ENCODE measurements at regions not wholly inside any gene's neighbourhood (a gene's known extent, or its start where the extent isn't known, plus 50 kb on each side); places are given as distances from the start of the nearest gene placed in this dataset.

DNA sequence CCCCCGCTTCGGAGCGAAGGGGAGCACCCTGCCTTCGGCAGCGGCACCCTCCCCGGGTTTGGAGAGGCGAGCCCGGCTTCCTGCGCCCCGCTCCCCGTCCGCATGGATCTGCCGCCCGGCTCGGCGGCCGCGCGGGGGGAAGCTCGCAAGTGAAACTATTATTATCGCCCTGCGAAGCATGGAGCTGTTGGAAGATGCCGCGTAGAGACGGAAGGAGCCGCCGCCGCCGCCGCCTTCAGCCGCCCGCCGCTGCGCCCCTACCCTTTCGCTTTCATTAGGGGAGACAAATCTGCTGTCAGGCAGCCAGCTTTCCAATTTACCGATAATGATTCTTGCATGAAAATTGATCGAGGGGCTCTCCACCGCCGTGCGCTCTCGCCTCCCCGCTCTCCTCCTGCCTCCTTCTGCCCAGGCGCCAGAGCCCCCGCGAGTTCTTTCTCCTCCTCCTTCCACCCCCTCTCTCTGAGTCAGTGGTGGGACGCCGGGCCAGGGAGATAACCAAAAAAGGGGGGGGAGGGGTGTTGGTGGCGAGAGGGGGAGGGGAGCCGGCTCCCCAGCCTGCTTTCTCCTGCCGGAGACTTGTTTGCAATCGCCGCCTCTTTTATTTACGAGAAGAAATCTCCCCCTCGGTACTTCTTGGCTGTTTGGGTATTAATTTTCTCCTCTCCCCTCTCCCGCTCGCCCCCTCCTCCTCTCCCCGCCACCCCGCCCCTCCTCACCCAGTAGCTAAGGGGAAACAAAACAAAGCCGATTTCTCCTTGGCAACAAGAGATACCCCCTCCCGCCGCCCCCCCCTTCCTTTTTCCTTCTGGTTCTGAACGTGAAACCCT, 58.0 kb upstream of the GSE1 start:
- FAIRE-seq (no peak), DNase-seq (ENCODE audit: insufficient read length, low spot score) (no peak)
- TF ChIP-seq POLR2A (IDR thresholded peaks at IDR 0.05; ENCODE audit: low read depth, low read length) (peak; percentile 19; the same call in 1 of the 2 replicates), POU2F2 (IDR thresholded peaks at IDR 0.05; ENCODE audit: low read depth, low read length) (no peak)

DNA sequence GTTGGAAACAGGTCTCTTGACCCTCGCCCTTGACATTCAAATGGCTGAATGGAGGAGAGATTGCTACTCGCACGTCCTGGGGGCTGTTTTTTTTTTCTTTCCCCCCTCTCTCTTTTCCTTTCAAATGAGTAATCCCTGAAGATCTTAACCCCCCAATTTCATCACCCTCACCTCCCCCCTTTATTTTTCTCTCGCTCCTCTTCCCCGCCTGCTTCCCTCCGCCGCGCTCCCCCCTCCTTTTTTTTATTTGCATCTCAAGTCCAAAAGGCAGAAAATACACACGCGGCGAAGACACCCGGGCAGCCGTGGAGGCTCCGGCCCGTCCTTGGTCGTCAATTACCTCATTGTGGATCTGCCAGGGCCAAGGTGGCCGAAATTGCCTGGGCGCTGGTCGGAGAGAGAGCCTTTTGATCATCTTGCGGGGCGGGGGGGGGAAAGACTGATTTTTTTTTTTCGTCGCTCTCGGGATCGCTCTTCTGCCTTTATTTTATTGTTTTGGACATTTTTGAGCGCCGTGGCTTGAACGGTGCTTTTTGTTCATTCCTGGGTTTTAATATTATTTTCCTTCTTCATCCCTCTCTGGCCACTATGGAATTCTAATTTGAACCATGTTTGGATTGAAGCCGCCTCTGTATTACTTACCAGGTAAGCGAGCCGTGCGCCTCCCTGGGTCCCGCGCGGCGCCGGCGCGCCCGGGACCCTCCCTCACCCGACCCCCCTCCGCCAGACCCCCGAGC, 57.2 kb upstream of the GSE1 start:
- FAIRE-seq (no peak), DNase-seq (ENCODE audit: insufficient read length, low spot score) (no peak)
- no peak for TF ChIP-seq POU2F2 (IDR thresholded peaks at IDR 0.05; ENCODE audit: low read depth, low read length)
- peak; percentile 36; the same call in 1 of the 2 replicates for TF ChIP-seq TAF1 (IDR thresholded peaks at IDR 0.05; ENCODE audit: low read depth, low read length)
- no peak for TF ChIP-seq SPI1 (IDR thresholded peaks at IDR 0.05; ENCODE audit: low read depth, low read length)
- TF ChIP-seq POLR2A (IDR thresholded peaks at IDR 0.05; ENCODE audit: low read depth, low read length), result 0 out of 2 replicates have a peak, but pooled peaks have one; percentile 33
- no peak for TF ChIP-seq PAX5 (IDR thresholded peaks at IDR 0.05; ENCODE audit: insufficient read depth, low read length, severe bottlenecking)

DNA sequence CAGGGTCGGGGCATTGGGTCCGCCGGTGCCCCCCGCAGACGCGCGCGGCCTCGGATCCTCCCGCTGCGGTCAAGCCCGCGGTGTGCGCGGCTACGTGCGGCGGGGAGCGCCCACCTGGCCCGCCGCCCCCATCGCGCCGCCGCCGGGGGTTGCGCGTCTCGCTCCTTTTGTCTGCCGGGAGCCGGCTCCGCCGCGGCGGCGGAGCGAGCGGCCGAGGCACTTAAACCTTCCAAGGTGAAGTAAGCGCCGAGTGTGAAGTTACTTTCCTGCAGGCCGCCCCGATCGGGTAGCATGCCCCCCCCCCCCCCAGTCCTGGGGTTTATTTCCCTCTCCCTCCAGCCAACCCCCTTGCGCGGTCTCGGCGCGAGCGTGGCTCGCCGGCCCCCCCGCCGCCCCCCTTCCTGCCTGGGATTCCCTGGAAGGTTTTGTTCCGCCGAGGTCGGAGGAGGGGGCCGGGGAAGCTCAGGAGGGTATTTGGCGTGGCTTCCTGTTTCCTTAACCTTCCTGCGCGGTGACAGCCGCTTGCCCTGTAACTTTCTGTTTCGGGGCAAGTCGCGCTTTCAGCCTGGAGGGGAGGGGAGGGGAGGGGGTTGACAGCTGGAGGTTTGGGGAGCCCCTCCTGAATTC, 56.6 kb upstream of the GSE1 start:
- FAIRE-seq, result no peak
- DNase-seq (ENCODE audit: insufficient read length, low spot score), result peak; percentile 67
- TF ChIP-seq PAX5 (IDR thresholded peaks at IDR 0.05; ENCODE audit: insufficient read depth, low read length, severe bottlenecking) (no peak), SPI1 (IDR thresholded peaks at IDR 0.05; ENCODE audit: low read depth, low read length) (peak; percentile 54; the same call in 1 of the 2 replicates)

DNA sequence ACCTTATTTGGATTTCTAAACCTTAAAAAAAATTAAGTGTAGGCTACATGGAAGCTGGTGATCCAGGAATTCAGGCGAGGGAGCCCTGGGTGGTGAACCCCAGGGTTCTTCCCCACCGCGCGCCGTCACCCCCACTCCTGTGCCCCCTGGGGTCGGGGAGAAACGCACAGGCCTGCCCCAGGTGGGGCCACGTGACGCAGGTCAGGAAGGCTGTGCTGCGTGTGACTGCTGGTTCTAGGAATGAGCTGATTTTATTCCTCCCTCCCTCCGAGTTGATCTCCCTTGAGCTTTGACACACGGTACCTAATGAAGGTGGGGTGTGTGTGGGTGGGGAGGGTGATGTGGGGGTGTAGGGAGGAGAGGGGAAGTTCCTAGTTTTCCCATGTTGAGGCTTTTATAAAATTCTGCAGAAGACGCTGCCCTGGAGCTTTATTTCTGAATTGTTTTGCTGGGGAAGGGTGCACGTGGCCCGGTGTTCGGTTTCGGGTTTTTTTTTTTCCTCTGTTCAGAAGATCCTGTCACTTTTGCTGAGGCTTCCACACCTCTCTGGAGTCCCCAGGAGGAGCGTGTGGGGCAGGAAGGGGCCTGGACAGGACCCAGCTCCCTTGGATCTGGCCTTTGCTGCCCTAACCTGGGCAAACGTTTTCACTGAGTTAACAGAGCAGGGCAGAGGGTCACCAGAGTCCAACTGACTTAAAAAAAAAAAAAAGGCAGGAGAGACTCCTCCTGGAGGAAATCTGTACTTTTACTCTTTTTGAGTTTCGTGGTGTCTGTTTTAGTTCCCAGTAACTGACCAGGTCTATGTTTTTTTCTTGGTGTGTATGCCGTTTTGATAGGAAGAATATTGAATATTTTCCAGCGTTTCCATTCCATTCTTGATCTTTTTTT, 55.8 kb upstream of the GSE1 start:
- FAIRE-seq, result peak; percentile 85
- DNase-seq (ENCODE audit: insufficient read length, low spot score), result no peak
- no peak for TF ChIP-seq PAX5 (IDR thresholded peaks at IDR 0.05; ENCODE audit: insufficient read depth, low read length, severe bottlenecking)
- no peak for TF ChIP-seq POU2F2 (IDR thresholded peaks at IDR 0.05; ENCODE audit: low read depth, low read length)
- no peak for TF ChIP-seq POLR2AphosphoS5 (IDR thresholded peaks at IDR 0.05; ENCODE audit: low read depth, low read length)
- no peak for TF ChIP-seq POLR2A (IDR thresholded peaks at IDR 0.05; ENCODE audit: low read depth, low read length)
- no peak for TF ChIP-seq TAF1 (IDR thresholded peaks at IDR 0.05; ENCODE audit: low read depth, low read length)
- TF ChIP-seq SPI1 (IDR thresholded peaks at IDR 0.05; ENCODE audit: low read depth, low read length), result no peak

DNA sequence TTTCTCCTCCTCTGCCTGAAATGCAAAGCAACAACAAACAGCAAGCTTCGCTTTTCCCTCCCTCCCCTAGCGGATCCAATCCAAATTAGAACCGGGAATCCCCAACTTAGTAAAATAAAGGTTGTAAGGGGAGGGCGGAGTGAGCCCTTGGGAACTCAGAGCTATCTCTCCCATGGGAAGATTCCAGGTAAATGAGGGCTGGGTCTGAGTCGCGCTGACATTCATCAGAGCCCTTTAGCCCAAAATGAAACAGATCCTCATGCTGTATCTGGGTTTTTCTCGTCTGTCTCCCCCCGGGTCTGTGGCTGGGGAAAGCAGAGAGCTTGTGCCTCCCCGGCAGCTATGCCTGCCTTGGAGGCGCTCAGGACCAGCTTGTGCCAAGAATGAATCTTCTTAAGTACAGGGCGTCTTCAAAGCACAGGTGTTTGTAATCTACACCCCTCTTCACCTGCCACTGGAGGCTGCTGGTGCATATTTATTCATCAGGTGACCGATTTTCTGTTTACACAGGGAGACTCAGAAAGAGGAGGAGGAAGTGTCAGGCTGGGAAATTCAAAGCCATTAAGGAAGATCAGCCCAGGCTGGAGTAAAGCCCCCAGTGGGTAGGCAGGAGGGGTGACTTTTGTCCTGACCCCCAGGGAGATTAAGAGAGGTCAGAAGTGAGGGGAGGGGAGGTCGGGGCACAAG, 55.0 kb upstream of the GSE1 start:
- FAIRE-seq (peak; percentile 33), DNase-seq (ENCODE audit: insufficient read length, low spot score) (no peak)
- TF ChIP-seq PAX5 (IDR thresholded peaks at IDR 0.05; ENCODE audit: insufficient read depth, low read length, severe bottlenecking), result no peak
- no peak for TF ChIP-seq POLR2AphosphoS5 (IDR thresholded peaks at IDR 0.05; ENCODE audit: low read depth, low read length)
- TF ChIP-seq TAF1 (IDR thresholded peaks at IDR 0.05; ENCODE audit: low read depth, low read length), result no peak
- TF ChIP-seq POLR2A (IDR thresholded peaks at IDR 0.05; ENCODE audit: low read depth, low read length), result no peak
- no peak for TF ChIP-seq SPI1 (IDR thresholded peaks at IDR 0.05; ENCODE audit: low read depth, low read length)
- no peak for TF ChIP-seq POU2F2 (IDR thresholded peaks at IDR 0.05; ENCODE audit: low read depth, low read length)

DNA sequence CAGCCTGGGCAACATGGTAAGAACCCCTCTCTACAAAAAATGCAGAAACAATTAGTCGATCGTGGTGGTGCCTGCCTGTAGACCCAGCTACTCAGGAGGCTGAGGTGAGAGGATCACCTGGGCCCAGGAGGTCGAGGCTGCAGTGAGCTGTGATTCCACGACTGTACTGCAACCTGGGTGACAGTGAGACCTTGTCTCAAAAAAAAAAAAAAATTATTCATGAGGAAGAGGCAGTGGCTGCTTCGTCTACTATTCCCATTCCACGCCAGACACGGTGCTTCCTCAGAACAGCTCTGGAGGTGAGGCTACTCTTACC, 52.2 kb upstream of the GSE1 start:
- no peak for DNase-seq (ENCODE audit: insufficient read length, low spot score)
- no peak for TF ChIP-seq POU2F2 (IDR thresholded peaks at IDR 0.05; ENCODE audit: low read depth, low read length)
- no peak for TF ChIP-seq TAF1 (IDR thresholded peaks at IDR 0.05; ENCODE audit: low read depth, low read length)
- TF ChIP-seq SPI1 (IDR thresholded peaks at IDR 0.05; ENCODE audit: low read depth, low read length), result no peak
- TF ChIP-seq POLR2A (IDR thresholded peaks at IDR 0.05; ENCODE audit: low read depth, low read length), result no peak
- no peak for TF ChIP-seq PAX5 (IDR thresholded peaks at IDR 0.05; ENCODE audit: insufficient read depth, low read length, severe bottlenecking)
- no peak for TF ChIP-seq POLR2AphosphoS5 (IDR thresholded peaks at IDR 0.05; ENCODE audit: low read depth, low read length)
- FAIRE-seq, result no peak

DNA sequence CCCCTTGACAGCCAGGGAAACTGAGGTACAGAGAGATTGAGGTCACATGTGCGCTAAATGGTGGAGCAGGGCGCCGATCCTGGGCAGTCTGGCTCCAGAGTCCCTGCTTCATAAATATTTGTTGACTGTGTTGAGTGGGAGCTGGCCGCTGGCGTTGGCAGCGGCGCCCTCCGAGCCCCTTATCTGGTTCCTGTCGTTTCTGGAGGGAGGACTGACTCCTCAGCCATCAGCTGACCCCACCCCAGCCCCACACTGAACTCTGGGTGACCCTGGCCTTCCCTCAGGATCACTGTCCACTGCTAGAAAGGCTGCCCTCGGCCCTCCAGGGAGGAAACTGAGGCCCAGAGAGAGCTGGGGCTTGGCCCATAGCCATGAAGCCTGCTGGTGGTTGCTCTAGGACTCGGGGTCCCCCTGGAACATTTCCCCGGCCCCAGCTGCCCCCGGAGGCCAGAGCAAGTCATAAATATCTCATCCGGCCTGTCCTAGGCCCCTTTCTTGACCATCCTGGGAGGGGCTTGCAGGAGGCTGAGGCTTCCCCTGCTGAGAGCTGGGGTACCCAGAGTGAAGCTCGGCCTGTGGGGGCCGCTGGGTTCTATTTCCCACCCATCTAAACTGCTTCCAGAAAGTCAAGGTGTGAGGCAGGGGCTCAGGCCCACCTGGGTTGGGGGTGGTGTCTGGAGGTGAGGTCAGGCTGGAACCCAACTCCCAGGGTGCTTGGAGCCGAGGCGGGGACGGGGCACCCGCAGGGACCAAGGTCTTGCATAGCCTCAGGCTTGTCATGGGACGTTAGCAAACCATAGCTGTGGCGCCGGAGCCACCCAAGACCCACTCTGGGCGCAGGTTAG, 51.7 kb upstream of the GSE1 start:
- no peak for FAIRE-seq
- TF ChIP-seq TAF1 (IDR thresholded peaks at IDR 0.05; ENCODE audit: low read depth, low read length) (no peak), POLR2AphosphoS5 (IDR thresholded peaks at IDR 0.05; ENCODE audit: low read depth, low read length) (no peak), POU2F2 (IDR thresholded peaks at IDR 0.05; ENCODE audit: low read depth, low read length) (no peak), POLR2A (IDR thresholded peaks at IDR 0.05; ENCODE audit: low read depth, low read length) (no peak), PAX5 (IDR thresholded peaks at IDR 0.05; ENCODE audit: insufficient read depth, low read length, severe bottlenecking) (no peak), SPI1 (IDR thresholded peaks at IDR 0.05; ENCODE audit: low read depth, low read length) (no peak)
- DNase-seq (ENCODE audit: insufficient read length, low spot score), result no peak

Measured in GM12891 (cell line).